ENCODE measurements at regions not wholly inside any gene's neighbourhood (a gene's known extent, or its start where the extent isn't known, plus 50 kb on each side); places are given as distances from the start of the nearest gene placed in this dataset.

- TF ChIP-seq EP300 (IDR thresholded peaks at IDR 0.05) (no peak), POLR2A (IDR thresholded peaks at IDR 0.05) (no peak), CTCF (IDR thresholded peaks at IDR 0.05) (no peak), POLR2AphosphoS5 (IDR thresholded peaks at IDR 0.05) (no peak)
- 84 to 85% methylated on average over 9 to 13 of the region's 15 CpGs for WGBS, 2 donors (ENCODE audit: low coverage in 1 of 2)
- ATAC-seq = no peak
- Histone ChIP-seq H3K27ac (no peak overlapping the region), H3K4me3 (no peak overlapping the region), H3K27me3 (no peaks in the 10 kb centered on the region), H3K4me1 (no peaks in the 10 kb centered on the region), H3K36me3 (no peaks in the 10 kb centered on the region), H3K9me3 (no peaks in the 10 kb centered on the region)
Measured at GRCh38 chr6:163877877-163878639, 463.5 kb downstream of the QKI start.

GRCh38 chr6:163876391-163876790 is 461.9 kb downstream of the QKI start:
- Histone ChIP-seq H3K27me3 (no peaks in the 10 kb centered on the region), H3K9me3 (no peaks in the 10 kb centered on the region), H3K36me3 (no peaks in the 10 kb centered on the region), H3K27ac (no peak overlapping the region), H3K4me3 (no peak overlapping the region), H3K4me1 (no peaks in the 10 kb centered on the region)
- WGBS, 2 donors (ENCODE audit: low coverage in 1 of 2) = 60 to 63% methylated on average over 2 to 3 of the region's 3 CpGs
- TF ChIP-seq POLR2A (IDR thresholded peaks at IDR 0.05) (no peak), EP300 (IDR thresholded peaks at IDR 0.05) (no peak), CTCF (IDR thresholded peaks at IDR 0.05) (no peak), POLR2AphosphoS5 (IDR thresholded peaks at IDR 0.05) (no peak)
- no peak for ATAC-seq

- WGBS, 2 donors (ENCODE audit: low coverage in 1 of 2) = 75 to 100% methylated on average over 1 to 3 of the region's 3 CpGs
- no peaks in the 10 kb centered on the region for H3K27me3 ChIP-seq
- H3K27ac ChIP-seq = no peak overlapping the region
- no peak for TF ChIP-seq POLR2A (IDR thresholded peaks at IDR 0.05)
- no peak for TF ChIP-seq EP300 (IDR thresholded peaks at IDR 0.05)
- TF ChIP-seq CTCF (IDR thresholded peaks at IDR 0.05) = no peak
- TF ChIP-seq POLR2AphosphoS5 (IDR thresholded peaks at IDR 0.05) = no peak
- no peaks in the 10 kb centered on the region for H3K4me1 ChIP-seq
- H3K4me3 ChIP-seq = no peak overlapping the region
- no peak for ATAC-seq
- H3K9me3 ChIP-seq = no peaks in the 10 kb centered on the region
- no peaks in the 10 kb centered on the region for H3K36me3 ChIP-seq
Measured at GRCh38 chr6:163874784-163875183, 460.3 kb downstream of the QKI start.

GRCh38 chr6:163872335-163872734 is 457.8 kb downstream of the QKI start:
- no peak for ATAC-seq
- 49 to 51% methylated on average over 6 of the region's 6 CpGs for WGBS, 2 donors (ENCODE audit: low coverage in 1 of 2)
- no peak for TF ChIP-seq POLR2A (IDR thresholded peaks at IDR 0.05)
- no peak for TF ChIP-seq POLR2AphosphoS5 (IDR thresholded peaks at IDR 0.05)
- no peak for TF ChIP-seq CTCF (IDR thresholded peaks at IDR 0.05)
- TF ChIP-seq EP300 (IDR thresholded peaks at IDR 0.05) = no peak
- no peaks in the 10 kb centered on the region for H3K27me3 ChIP-seq
- no peak overlapping the region for H3K27ac ChIP-seq
- H3K9me3 ChIP-seq = no peaks in the 10 kb centered on the region
- no peak overlapping the region for H3K4me3 ChIP-seq
- H3K4me1 ChIP-seq = no peaks in the 10 kb centered on the region
- H3K36me3 ChIP-seq = no peaks in the 10 kb centered on the region

GRCh38 chr6:163871616-163872015 is 457.1 kb downstream of the QKI start:
- no peak overlapping the region for H3K27ac ChIP-seq
- H3K4me1 ChIP-seq = no peaks in the 10 kb centered on the region
- H3K4me3 ChIP-seq = no peak overlapping the region
- TF ChIP-seq CTCF (IDR thresholded peaks at IDR 0.05) = no peak
- no peak for TF ChIP-seq POLR2AphosphoS5 (IDR thresholded peaks at IDR 0.05)
- no peak for TF ChIP-seq EP300 (IDR thresholded peaks at IDR 0.05)
- TF ChIP-seq POLR2A (IDR thresholded peaks at IDR 0.05) = no peak
- no peaks in the 10 kb centered on the region for H3K36me3 ChIP-seq
- WGBS, 2 donors (ENCODE audit: low coverage in 1 of 2) = 75 to 93% methylated on average over 1 of the region's 1 CpG
- ATAC-seq = no peak
- H3K9me3 ChIP-seq = no peaks in the 10 kb centered on the region
- no peaks in the 10 kb centered on the region for H3K27me3 ChIP-seq
